ENCODE measurements at regions not wholly inside any gene's neighbourhood (a gene's known extent, or its start where the extent isn't known, plus 50 kb on each side); places are given as distances from the start of the nearest gene placed in this dataset.

- Histone ChIP-seq H3K9me3 (ENCODE audit: low read length) (no peaks in the 10 kb centered on the region), H3K9me2 (ENCODE audit: low read depth, low read length) (no peaks in the 10 kb centered on the region), H4K20me1 (ENCODE audit: insufficient read depth, low read length) (no peaks in the 10 kb centered on the region), H3K79me2 (ENCODE audit: insufficient read depth, low read length) (no peaks in the 10 kb centered on the region), H2AFZ (ENCODE audit: low read length) (no peak overlapping the region), H3K4me3 (ENCODE audit: low read depth, low read length, poor library complexity, severe bottlenecking) (no peak overlapping the region), H3K27me3 (ENCODE audit: insufficient read depth, low read length) (no peaks in the 10 kb centered on the region), H3K36me3 (ENCODE audit: insufficient read depth, low read length) (no peaks in the 10 kb centered on the region), H3K4me1 (ENCODE audit: insufficient read depth, low read length, severe bottlenecking) (no peaks in the 10 kb centered on the region), H3K27ac (ENCODE audit: low read depth, low read length, poor library complexity, severe bottlenecking) (no peak overlapping the region), H3K4me2 (ENCODE audit: low read length) (no peak overlapping the region), H3F3A (ENCODE audit: insufficient read depth, low read length) (no peaks in the 10 kb centered on the region), H3K9ac (ENCODE audit: low read length) (no peak overlapping the region)
- no peak for TF ChIP-seq EZH2 (IDR thresholded peaks at IDR 0.05; ENCODE audit: borderline replicate concordance, low read length)
- TF ChIP-seq, protein P1, sequence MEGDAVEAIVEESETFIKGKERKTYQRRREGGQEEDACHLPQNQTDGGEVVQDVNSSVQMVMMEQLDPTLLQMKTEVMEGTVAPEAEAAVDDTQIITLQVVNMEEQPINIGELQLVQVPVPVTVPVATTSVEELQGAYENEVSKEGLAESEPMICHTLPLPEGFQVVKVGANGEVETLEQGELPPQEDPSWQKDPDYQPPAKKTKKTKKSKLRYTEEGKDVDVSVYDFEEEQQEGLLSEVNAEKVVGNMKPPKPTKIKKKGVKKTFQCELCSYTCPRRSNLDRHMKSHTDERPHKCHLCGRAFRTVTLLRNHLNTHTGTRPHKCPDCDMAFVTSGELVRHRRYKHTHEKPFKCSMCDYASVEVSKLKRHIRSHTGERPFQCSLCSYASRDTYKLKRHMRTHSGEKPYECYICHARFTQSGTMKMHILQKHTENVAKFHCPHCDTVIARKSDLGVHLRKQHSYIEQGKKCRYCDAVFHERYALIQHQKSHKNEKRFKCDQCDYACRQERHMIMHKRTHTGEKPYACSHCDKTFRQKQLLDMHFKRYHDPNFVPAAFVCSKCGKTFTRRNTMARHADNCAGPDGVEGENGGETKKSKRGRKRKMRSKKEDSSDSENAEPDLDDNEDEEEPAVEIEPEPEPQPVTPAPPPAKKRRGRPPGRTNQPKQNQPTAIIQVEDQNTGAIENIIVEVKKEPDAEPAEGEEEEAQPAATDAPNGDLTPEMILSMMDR (IDR thresholded peaks at IDR 0.05; ENCODE audit: low read length), result no peak
Observed at GRCh38 chr3:168443965-168444364, 348.2 kb upstream of the GOLIM4 start.

GRCh38 chr3:168442502-168442901 is 346.8 kb upstream of the GOLIM4 start:
- H3K4me3 ChIP-seq (ENCODE audit: low read depth, low read length, poor library complexity, severe bottlenecking), result no peak overlapping the region
- no peak overlapping the region for H3K27ac ChIP-seq (ENCODE audit: low read depth, low read length, poor library complexity, severe bottlenecking)
- no peaks in the 10 kb centered on the region for H3K4me1 ChIP-seq (ENCODE audit: insufficient read depth, low read length, severe bottlenecking)
- H3F3A ChIP-seq (ENCODE audit: insufficient read depth, low read length), result no peaks in the 10 kb centered on the region
- H3K27me3 ChIP-seq (ENCODE audit: insufficient read depth, low read length), result no peaks in the 10 kb centered on the region
- H2AFZ ChIP-seq (ENCODE audit: low read length), result no peak overlapping the region
- H3K9ac ChIP-seq (ENCODE audit: low read length), result no peak overlapping the region
- no peak overlapping the region for H3K4me2 ChIP-seq (ENCODE audit: low read length)
- H3K36me3 ChIP-seq (ENCODE audit: insufficient read depth, low read length), result no peaks in the 10 kb centered on the region
- H3K79me2 ChIP-seq (ENCODE audit: insufficient read depth, low read length), result no peaks in the 10 kb centered on the region
- H3K9me3 ChIP-seq (ENCODE audit: low read length), result no peaks in the 10 kb centered on the region
- no peaks in the 10 kb centered on the region for H4K20me1 ChIP-seq (ENCODE audit: insufficient read depth, low read length)
- no peaks in the 10 kb centered on the region for H3K9me2 ChIP-seq (ENCODE audit: low read depth, low read length)
- no peak for TF ChIP-seq EZH2 (IDR thresholded peaks at IDR 0.05; ENCODE audit: borderline replicate concordance, low read length)
- TF ChIP-seq, protein P1 (IDR thresholded peaks at IDR 0.05; ENCODE audit: low read length), result no peak

DNA sequence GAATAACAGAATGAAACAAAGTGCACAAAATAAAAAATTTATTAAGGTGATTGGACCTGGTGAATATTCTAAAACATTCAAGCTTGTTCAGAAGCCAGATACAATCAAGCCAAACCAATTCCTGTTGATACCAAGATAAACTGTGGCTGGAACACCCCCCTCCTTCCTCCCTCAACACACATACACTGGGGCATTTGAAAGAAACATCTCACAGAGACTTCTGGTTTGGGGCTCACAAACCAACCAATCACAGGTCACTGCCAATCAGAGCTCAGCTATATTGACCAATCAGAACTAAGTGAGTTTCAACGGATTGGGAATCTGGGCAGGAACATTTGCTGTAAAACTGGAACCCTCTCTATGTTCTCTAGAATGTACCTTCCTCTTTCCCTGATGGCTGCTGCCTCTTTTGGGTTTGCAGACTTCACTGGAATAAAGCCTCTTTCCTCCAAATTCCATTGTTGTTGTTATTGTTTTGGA is 340.6 kb upstream of the GOLIM4 start:
- Histone ChIP-seq H3K9me3 (ENCODE audit: low read length) (no peaks in the 10 kb centered on the region), H3K36me3 (ENCODE audit: insufficient read depth, low read length) (no peaks in the 10 kb centered on the region), H3K27ac (ENCODE audit: low read depth, low read length, poor library complexity, severe bottlenecking) (no peak overlapping the region), H3F3A (ENCODE audit: insufficient read depth, low read length) (no peaks in the 10 kb centered on the region), H3K9me2 (ENCODE audit: low read depth, low read length) (no peaks in the 10 kb centered on the region), H2AFZ (ENCODE audit: low read length) (no peak overlapping the region), H3K4me2 (ENCODE audit: low read length) (no peak overlapping the region), H3K79me2 (ENCODE audit: insufficient read depth, low read length) (no peaks in the 10 kb centered on the region), H4K20me1 (ENCODE audit: insufficient read depth, low read length) (no peaks in the 10 kb centered on the region), H3K4me1 (ENCODE audit: insufficient read depth, low read length, severe bottlenecking) (no peaks in the 10 kb centered on the region), H3K4me3 (ENCODE audit: low read depth, low read length, poor library complexity, severe bottlenecking) (no peak overlapping the region), H3K9ac (ENCODE audit: low read length) (no peak overlapping the region), H3K27me3 (ENCODE audit: insufficient read depth, low read length) (no peaks in the 10 kb centered on the region)
- TF ChIP-seq EZH2 (IDR thresholded peaks at IDR 0.05; ENCODE audit: borderline replicate concordance, low read length), result no peak
- TF ChIP-seq, protein P1 (IDR thresholded peaks at IDR 0.05; ENCODE audit: low read length), result no peak
